ENCODE measurements at regions not wholly inside any gene's neighbourhood (a gene's known extent, or its start where the extent isn't known, plus 50 kb on each side); places are given as distances from the start of the nearest gene placed in this dataset.

- intact Hi-C loops (cut with DNase I; ENCODE audit: low total_unique reads) = no loop called here
- H3K36me3 ChIP-seq = no peaks in the 10 kb centered on the region
- H3K4me1 ChIP-seq = no peaks in the 10 kb centered on the region
- DNase-seq = no peak
- no peaks in the 10 kb centered on the region for H3K9me3 ChIP-seq
- H3K4me3 ChIP-seq = no peak overlapping the region
- H3K27me3 ChIP-seq = no peaks in the 10 kb centered on the region
- no peak overlapping the region for H3K27ac ChIP-seq
- TF ChIP-seq CTCF (IDR thresholded peaks at IDR 0.05) (no peak), POLR2A (IDR thresholded peaks at IDR 0.05) (no peak)
Measured at GRCh38 chr4:184921456-184921855, 95.7 kb upstream of the ACSL1 start.

GRCh38 chr4:184922301-184922700, 96.0 kb upstream of the HELT start:
- no peak overlapping the region for H3K27ac ChIP-seq
- H3K36me3 ChIP-seq = no peaks in the 10 kb centered on the region
- intact Hi-C loops (cut with DNase I; ENCODE audit: low total_unique reads) = no loop called here
- H3K9me3 ChIP-seq = no peaks in the 10 kb centered on the region
- H3K4me1 ChIP-seq = no peaks in the 10 kb centered on the region
- no peaks in the 10 kb centered on the region for H3K27me3 ChIP-seq
- no peak overlapping the region for H3K4me3 ChIP-seq
- TF ChIP-seq CTCF (IDR thresholded peaks at IDR 0.05) = no peak
- no peak for TF ChIP-seq POLR2A (IDR thresholded peaks at IDR 0.05)
- no peak for DNase-seq

- H3K36me3 ChIP-seq = no peaks in the 10 kb centered on the region
Measured at GRCh38 chr4:184924516-184924915, 93.8 kb upstream of the HELT start.

GRCh38 chr4:184929476-184929875, 88.8 kb upstream of the HELT start:
- H3K27ac ChIP-seq = no peak overlapping the region
- no peaks in the 10 kb centered on the region for H3K4me1 ChIP-seq
- DNase-seq = no peak
- H3K4me3 ChIP-seq = no peak overlapping the region
- TF ChIP-seq POLR2A (IDR thresholded peaks at IDR 0.05) = no peak
- no peak for TF ChIP-seq CTCF (IDR thresholded peaks at IDR 0.05)
- no peaks in the 10 kb centered on the region for H3K9me3 ChIP-seq
- intact Hi-C loops (cut with DNase I; ENCODE audit: low total_unique reads) = no loop called here
- H3K36me3 ChIP-seq = no peaks in the 10 kb centered on the region
- no peaks in the 10 kb centered on the region for H3K27me3 ChIP-seq

More at GRCh38 chr4:184924516-184924915, 93.8 kb upstream of the HELT start:
- H3K27me3 ChIP-seq = no peaks in the 10 kb centered on the region
- H3K9me3 ChIP-seq = no peaks in the 10 kb centered on the region
- H3K4me1 ChIP-seq = no peaks in the 10 kb centered on the region
- H3K27ac ChIP-seq = no peak overlapping the region
- no peak for DNase-seq
- H3K4me3 ChIP-seq = no peak overlapping the region
- intact Hi-C loops (cut with DNase I; ENCODE audit: low total_unique reads) = no loop called here
- TF ChIP-seq CTCF (IDR thresholded peaks at IDR 0.05) = no peak
- no peak for TF ChIP-seq POLR2A (IDR thresholded peaks at IDR 0.05)

GRCh38 chr4:184930026-184930425, 88.3 kb upstream of the HELT start:
- no peaks in the 10 kb centered on the region for H3K9me3 ChIP-seq
- H3K27ac ChIP-seq = no peak overlapping the region
- H3K4me1 ChIP-seq = no peaks in the 10 kb centered on the region
- no peaks in the 10 kb centered on the region for H3K27me3 ChIP-seq
- DNase-seq = no peak
- no peaks in the 10 kb centered on the region for H3K36me3 ChIP-seq
- intact Hi-C loops (cut with DNase I; ENCODE audit: low total_unique reads) = no loop called here
- no peak overlapping the region for H3K4me3 ChIP-seq
- no peak for TF ChIP-seq POLR2A (IDR thresholded peaks at IDR 0.05)
- no peak for TF ChIP-seq CTCF (IDR thresholded peaks at IDR 0.05)
